SK-N-SH treated with all-trans-retinoic acid at 6 μM for 48 hours (cell line): ENCODE measurements at regions not wholly inside any gene's neighbourhood (a gene's known extent, or its start where the extent isn't known, plus 50 kb on each side); places are given as distances from the start of the nearest gene placed in this dataset.

Experiments
- ATAC-seq: fragments of 200-7000 bp; cut with Tn5 transposase; 3 replicates; pipeline ENCODE4 v1.9.1; 2020; ENCODE audit warnings: mild to moderate bottlenecking, moderate library complexity
- ARNTL ChIP-seq: fragments of 450-650 bp; formaldehyde crosslinking; IDR thresholded peaks from 2 replicates; pipeline ENCODE4 v1.5.0; 2020; ENCODE audit warnings: low read depth, mild to moderate bottlenecking, moderate library complexity, borderline replicate concordance
- BACH2 ChIP-seq: fragments of 250-450 bp; sonication (Bioruptor Pico); IDR thresholded peaks from 2 replicates; pipeline ENCODE4 v1.9.0; 2021; ENCODE audit warnings: mild to moderate bottlenecking, borderline replicate concordance
- CSDC2 ChIP-seq: fragments of 250-450 bp; sonication (Bioruptor Pico); IDR thresholded peaks from 2 replicates; pipeline ENCODE4 v1.5.0; 2020; ENCODE audit warnings: mild to moderate bottlenecking, moderate library complexity
- ESRRG ChIP-seq: fragments of 250-450 bp; sonication (Bioruptor Pico); IDR thresholded peaks from 2 replicates; pipeline ENCODE4 v1.6.1; 2021; ENCODE audit warnings: mild to moderate bottlenecking
- GLIS3 ChIP-seq: fragments of 250-450 bp; sonication (Bioruptor Pico); IDR thresholded peaks from 2 replicates; pipeline ENCODE4 v1.5.0; 2020; ENCODE audit warnings: mild to moderate bottlenecking, moderate library complexity
- ISL1 ChIP-seq: fragments of 250-450 bp; sonication (Bioruptor Pico); IDR thresholded peaks from 2 replicates; pipeline ENCODE4 v2.1.2; 2022; ENCODE audit warnings: mild to moderate bottlenecking, moderate library complexity
- PPARA ChIP-seq: fragments of 250-450 bp; sonication (Bioruptor Pico); IDR thresholded peaks from 2 replicates; pipeline ENCODE4 v1.5.0; 2020; ENCODE audit warnings: mild to moderate bottlenecking, borderline replicate concordance
- RARB ChIP-seq: fragments of 250-450 bp; sonication (Bioruptor Pico); IDR thresholded peaks from 2 replicates; pipeline ENCODE4 v1.8.0; 2021; ENCODE audit warnings: mild to moderate bottlenecking, moderate library complexity
- SNAI2 ChIP-seq: fragments of 250-450 bp; sonication (Bioruptor Pico); IDR thresholded peaks from 2 replicates; pipeline ENCODE4 v1.5.0; 2020; ENCODE audit warnings: mild to moderate bottlenecking, moderate library complexity
- TCF4 ChIP-seq: fragments of 250-450 bp; sonication (Bioruptor Pico); IDR thresholded peaks from 2 replicates; pipeline ENCODE4 v1.8.0; 2021; ENCODE audit warnings: mild to moderate bottlenecking, moderate library complexity, borderline replicate concordance
- TOX ChIP-seq: fragments of 250-450 bp; sonication (Bioruptor Pico); IDR thresholded peaks from 2 replicates; pipeline ENCODE4 v1.8.0; 2021; ENCODE audit warnings: mild to moderate bottlenecking, moderate library complexity, borderline replicate concordance
- ZFP3 ChIP-seq: fragments of 250-450 bp; sonication (Bioruptor Pico); IDR thresholded peaks from 2 replicates; pipeline ENCODE4 v1.5.0; 2020; ENCODE audit warnings: mild to moderate bottlenecking, moderate library complexity
- ZNF565 ChIP-seq: fragments of 450-650 bp; formaldehyde crosslinking; conservative IDR thresholded peaks from 2 replicates; pipeline ENCODE4 v1.5.0; 2020; ENCODE audit warnings: low read depth, mild to moderate bottlenecking, moderate library complexity
- ZNF70 ChIP-seq: fragments of 450-650 bp; formaldehyde crosslinking; IDR thresholded peaks from 2 replicates; pipeline ENCODE4 v1.5.0; 2020; ENCODE audit warnings: mild to moderate bottlenecking, moderate library complexity
- ZNF8 ChIP-seq: fragments of 450-650 bp; formaldehyde crosslinking; IDR thresholded peaks from 2 replicates; pipeline ENCODE4 v1.5.0; 2020; ENCODE audit warnings: mild to moderate bottlenecking, moderate library complexity
- TF ChIP-seq, protein P1 (sequence below): fragments of 250-450 bp; sonication (Bioruptor Pico); IDR thresholded peaks from 2 replicates; pipeline ENCODE4 v1.5.1; 2020; ENCODE audit warnings: low read depth, mild to moderate bottlenecking, moderate library complexity
- TF ChIP-seq, protein P2 (sequence below): fragments of 250-450 bp; sonication (Bioruptor Pico); IDR thresholded peaks from 2 replicates; pipeline ENCODE4 v1.5.0; 2020; ENCODE audit warnings: mild to moderate bottlenecking, moderate library complexity
- TF ChIP-seq, protein P3 (sequence below): fragments of 250-450 bp; sonication (Bioruptor Pico); IDR thresholded peaks from 2 replicates; pipeline ENCODE4 v1.5.1; 2021; ENCODE audit warnings: mild to moderate bottlenecking, moderate library complexity
- TF ChIP-seq, protein P4 (sequence below): fragments of 250-450 bp; sonication (Bioruptor Pico); IDR thresholded peaks from 2 replicates; pipeline ENCODE4 v1.8.0; 2020; ENCODE audit warnings: mild to moderate bottlenecking, moderate library complexity, borderline replicate concordance
- TF ChIP-seq, protein P5 (sequence below): fragments of 250-450 bp; sonication (Bioruptor Pico); IDR thresholded peaks from 2 replicates; pipeline ENCODE4 v1.8.0; 2021; ENCODE audit warnings: low read depth, mild to moderate bottlenecking, moderate library complexity, borderline replicate concordance

DNA sequence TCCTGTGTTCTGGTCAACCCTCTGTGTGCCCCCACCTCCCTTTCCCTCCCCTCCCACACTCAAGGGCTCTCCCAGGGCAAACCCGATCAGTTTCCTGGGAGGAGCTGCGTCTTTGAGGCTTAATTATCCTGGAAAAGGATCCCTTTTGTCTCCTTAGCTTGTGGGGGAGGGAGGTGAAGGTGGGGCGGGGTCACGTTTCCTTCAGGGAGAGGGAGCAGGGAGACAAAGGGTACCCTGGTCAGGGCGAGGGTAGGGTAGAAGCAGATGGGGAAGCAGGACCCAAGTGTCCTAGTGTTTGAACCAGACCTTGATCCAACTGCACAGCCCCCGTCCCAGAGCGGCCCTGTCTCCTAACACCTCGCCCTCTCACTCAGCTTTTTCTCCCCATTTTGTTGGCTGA, 90.1 kb downstream of the HIF1AN start:
- TF ChIP-seq, protein P1, sequence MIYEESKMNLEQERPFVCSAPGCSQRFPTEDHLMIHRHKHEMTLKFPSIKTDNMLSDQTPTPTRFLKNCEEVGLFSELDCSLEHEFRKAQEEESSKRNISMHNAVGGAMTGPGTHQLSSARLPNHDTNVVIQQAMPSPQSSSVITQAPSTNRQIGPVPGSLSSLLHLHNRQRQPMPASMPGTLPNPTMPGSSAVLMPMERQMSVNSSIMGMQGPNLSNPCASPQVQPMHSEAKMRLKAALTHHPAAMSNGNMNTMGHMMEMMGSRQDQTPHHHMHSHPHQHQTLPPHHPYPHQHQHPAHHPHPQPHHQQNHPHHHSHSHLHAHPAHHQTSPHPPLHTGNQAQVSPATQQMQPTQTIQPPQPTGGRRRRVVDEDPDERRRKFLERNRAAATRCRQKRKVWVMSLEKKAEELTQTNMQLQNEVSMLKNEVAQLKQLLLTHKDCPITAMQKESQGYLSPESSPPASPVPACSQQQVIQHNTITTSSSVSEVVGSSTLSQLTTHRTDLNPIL: no peak
- TF ChIP-seq, protein P2, sequence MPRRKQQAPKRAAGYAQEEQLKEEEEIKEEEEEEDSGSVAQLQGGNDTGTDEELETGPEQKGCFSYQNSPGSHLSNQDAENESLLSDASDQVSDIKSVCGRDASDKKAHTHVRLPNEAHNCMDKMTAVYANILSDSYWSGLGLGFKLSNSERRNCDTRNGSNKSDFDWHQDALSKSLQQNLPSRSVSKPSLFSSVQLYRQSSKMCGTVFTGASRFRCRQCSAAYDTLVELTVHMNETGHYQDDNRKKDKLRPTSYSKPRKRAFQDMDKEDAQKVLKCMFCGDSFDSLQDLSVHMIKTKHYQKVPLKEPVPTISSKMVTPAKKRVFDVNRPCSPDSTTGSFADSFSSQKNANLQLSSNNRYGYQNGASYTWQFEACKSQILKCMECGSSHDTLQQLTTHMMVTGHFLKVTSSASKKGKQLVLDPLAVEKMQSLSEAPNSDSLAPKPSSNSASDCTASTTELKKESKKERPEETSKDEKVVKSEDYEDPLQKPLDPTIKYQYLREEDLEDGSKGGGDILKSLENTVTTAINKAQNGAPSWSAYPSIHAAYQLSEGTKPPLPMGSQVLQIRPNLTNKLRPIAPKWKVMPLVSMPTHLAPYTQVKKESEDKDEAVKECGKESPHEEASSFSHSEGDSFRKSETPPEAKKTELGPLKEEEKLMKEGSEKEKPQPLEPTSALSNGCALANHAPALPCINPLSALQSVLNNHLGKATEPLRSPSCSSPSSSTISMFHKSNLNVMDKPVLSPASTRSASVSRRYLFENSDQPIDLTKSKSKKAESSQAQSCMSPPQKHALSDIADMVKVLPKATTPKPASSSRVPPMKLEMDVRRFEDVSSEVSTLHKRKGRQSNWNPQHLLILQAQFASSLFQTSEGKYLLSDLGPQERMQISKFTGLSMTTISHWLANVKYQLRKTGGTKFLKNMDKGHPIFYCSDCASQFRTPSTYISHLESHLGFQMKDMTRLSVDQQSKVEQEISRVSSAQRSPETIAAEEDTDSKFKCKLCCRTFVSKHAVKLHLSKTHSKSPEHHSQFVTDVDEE (CRISPR knock-in tag): no peak
- no peak for TF ChIP-seq BACH2
- TF ChIP-seq, all 23 proteins: peak for 0

DNA sequence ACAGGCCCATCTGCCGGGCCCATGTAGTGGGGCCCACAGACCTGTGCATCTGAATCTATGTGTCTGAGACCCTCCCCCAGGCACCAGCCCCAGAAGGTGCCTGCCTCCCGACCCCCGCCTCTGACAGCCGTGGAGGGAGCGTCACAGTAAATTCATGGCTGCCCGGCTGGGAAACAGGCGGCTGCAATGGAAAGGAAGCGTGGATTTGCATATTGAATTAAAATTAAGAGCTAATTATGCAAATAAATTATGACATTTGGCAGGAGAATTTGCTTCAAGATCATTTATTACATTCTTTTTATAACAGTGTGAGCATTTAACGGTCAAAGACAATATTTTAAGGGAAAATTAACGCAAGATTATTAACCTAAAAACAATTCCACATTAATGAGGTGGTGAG, 92.3 kb downstream of the HIF1AN start:
- TF ChIP-seq ZFP3: no peak
- TF ChIP-seq ZNF70 (CRISPR knock-in tag): no peak
- TF ChIP-seq, protein P3, sequence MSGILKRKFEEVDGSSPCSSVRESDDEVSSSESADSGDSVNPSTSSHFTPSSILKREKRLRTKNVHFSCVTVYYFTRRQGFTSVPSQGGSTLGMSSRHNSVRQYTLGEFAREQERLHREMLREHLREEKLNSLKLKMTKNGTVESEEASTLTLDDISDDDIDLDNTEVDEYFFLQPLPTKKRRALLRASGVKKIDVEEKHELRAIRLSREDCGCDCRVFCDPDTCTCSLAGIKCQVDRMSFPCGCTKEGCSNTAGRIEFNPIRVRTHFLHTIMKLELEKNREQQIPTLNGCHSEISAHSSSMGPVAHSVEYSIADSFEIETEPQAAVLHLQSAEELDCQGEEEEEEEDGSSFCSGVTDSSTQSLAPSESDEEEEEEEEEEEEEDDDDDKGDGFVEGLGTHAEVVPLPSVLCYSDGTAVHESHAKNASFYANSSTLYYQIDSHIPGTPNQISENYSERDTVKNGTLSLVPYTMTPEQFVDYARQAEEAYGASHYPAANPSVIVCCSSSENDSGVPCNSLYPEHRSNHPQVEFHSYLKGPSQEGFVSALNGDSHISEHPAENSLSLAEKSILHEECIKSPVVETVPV (CRISPR knock-in tag): no peak
- no peak for TF ChIP-seq BACH2
- no peak for TF ChIP-seq ISL1 (CRISPR knock-in tag)
- TF ChIP-seq GLIS3: no peak
- TF ChIP-seq ZNF8: no peak
- no peak for TF ChIP-seq CSDC2 (CRISPR knock-in tag)
- TF ChIP-seq, protein P4, sequence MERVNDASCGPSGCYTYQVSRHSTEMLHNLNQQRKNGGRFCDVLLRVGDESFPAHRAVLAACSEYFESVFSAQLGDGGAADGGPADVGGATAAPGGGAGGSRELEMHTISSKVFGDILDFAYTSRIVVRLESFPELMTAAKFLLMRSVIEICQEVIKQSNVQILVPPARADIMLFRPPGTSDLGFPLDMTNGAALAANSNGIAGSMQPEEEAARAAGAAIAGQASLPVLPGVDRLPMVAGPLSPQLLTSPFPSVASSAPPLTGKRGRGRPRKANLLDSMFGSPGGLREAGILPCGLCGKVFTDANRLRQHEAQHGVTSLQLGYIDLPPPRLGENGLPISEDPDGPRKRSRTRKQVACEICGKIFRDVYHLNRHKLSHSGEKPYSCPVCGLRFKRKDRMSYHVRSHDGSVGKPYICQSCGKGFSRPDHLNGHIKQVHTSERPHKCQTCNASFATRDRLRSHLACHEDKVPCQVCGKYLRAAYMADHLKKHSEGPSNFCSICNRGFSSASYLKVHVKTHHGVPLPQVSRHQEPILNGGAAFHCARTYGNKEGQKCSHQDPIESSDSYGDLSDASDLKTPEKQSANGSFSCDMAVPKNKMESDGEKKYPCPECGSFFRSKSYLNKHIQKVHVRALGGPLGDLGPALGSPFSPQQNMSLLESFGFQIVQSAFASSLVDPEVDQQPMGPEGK (CRISPR knock-in tag): no peak
- TF ChIP-seq ARNTL: no peak
- TF ChIP-seq TCF4 (CRISPR knock-in tag): no peak
- no peak for TF ChIP-seq PPARA (CRISPR knock-in tag)
- no peak for TF ChIP-seq RARB
- TF ChIP-seq ESRRG: no peak
- TF ChIP-seq TOX (CRISPR knock-in tag): no peak
- TF ChIP-seq, protein P1: no peak
- ATAC-seq: no peak

More for the DNA sequence above, 90.1 kb downstream of the HIF1AN start:
- no peak for ATAC-seq

DNA sequence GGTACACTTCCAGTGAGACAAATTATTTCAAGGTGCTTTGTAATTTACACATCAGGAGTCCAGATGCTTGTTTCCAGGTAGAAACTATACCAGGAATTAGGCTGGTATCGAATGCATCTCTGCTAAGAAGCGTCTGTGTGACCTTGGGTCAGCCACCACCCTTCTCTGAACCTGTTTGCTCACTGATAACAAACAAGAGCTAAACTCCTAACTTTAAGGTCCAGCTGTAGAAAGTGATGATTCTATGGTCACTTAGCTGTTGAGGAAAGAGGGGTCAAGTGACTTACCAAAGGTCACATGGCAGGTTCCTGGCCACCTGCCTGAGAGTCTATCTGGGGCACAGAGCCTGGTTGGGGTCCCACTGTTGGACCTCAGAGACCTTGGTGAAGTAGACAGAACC, 95.4 kb downstream of the HIF1AN start:
- ATAC-seq: no peak
- TF ChIP-seq ZNF8: no peak
- no peak for TF ChIP-seq ZNF565
- no peak for TF ChIP-seq ESRRG
- TF ChIP-seq TOX (CRISPR knock-in tag): no peak
- no peak for TF ChIP-seq CSDC2 (CRISPR knock-in tag)
- TF ChIP-seq, protein P5, sequence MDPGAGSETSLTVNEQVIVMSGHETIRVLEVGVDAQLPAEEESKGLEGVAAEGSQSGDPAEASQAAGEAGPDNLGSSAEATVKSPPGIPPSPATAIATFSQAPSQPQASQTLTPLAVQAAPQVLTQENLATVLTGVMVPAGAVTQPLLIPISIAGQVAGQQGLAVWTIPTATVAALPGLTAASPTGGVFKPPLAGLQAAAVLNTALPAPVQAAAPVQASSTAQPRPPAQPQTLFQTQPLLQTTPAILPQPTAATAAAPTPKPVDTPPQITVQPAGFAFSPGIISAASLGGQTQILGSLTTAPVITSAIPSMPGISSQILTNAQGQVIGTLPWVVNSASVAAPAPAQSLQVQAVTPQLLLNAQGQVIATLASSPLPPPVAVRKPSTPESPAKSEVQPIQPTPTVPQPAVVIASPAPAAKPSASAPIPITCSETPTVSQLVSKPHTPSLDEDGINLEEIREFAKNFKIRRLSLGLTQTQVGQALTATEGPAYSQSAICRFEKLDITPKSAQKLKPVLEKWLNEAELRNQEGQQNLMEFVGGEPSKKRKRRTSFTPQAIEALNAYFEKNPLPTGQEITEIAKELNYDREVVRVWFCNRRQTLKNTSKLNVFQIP (CRISPR knock-in tag): no peak
- TF ChIP-seq SNAI2: no peak
- TF ChIP-seq, protein P2 (CRISPR knock-in tag): no peak
- no peak for TF ChIP-seq TCF4 (CRISPR knock-in tag)
- no peak for TF ChIP-seq ISL1 (CRISPR knock-in tag)
- TF ChIP-seq RARB: no peak
